Common myeloid progenitor, CD34-positive (primary cell): ENCODE measurements at regions not wholly inside any gene's neighbourhood (a gene's known extent, or its start where the extent isn't known, plus 50 kb on each side); places are given as distances from the start of the nearest gene placed in this dataset.

Source experiments
- CTCF ChIA-PET: fragments of 350-600 bp; sonication (Branson Sonifier 250); formaldehyde crosslinking; loops from one replicate; lab custom pipeline; 2021; ENCODE audit warnings: antibody characterized with exemption; lab: Charles Lee
- POLR2A ChIA-PET: fragments of 350-600 bp; sonication (Branson Sonifier 250); formaldehyde crosslinking; loops from one replicate; lab custom pipeline; 2021; ENCODE audit warnings: antibody characterized with exemption; lab: Charles Lee
- DNase-seq, 3 donors: peaks; one replicate each; pipeline versions ENCODE4 v3.0.0 to v3.0.0-alpha.2; 2013
- H3K27ac ChIP-seq, 2 experiments: 1 replicate in 1 of 2; 2 replicates in 1 of 2; pipeline ENCODE4 v1.7.0; 2013; ENCODE audit warnings: inconsistent platforms in 2 of 2, low read length in 2 of 2, mild to moderate bottlenecking in 2 of 2, low read depth in 1 of 2, moderate library complexity in 1 of 2; ENCODE audit not compliant: severe bottlenecking in 2 of 2, insufficient read depth in 1 of 2, poor library complexity in 1 of 2
- H3K27me3 ChIP-seq, 5 experiments: replicated peaks in 2 of 5; 1 replicate in 3 of 5; 2 replicates in 2 of 5; pipeline versions ENCODE4 v1.6.1 to v1.7.0; 2013; ENCODE audit warnings: low read length in 4 of 5, mild to moderate bottlenecking in 2 of 5, moderate library complexity in 2 of 5, inconsistent platforms in 1 of 5; ENCODE audit not compliant: insufficient read depth in 5 of 5, control insufficient read depth in 4 of 5
- H3K36me3 ChIP-seq, 4 experiments: 1 replicate in 2 of 4; 2 replicates in 2 of 4; pipeline versions ENCODE4 v1.6.1 to v1.7.0; 2013; ENCODE audit warnings: low read length in 3 of 4, control low read depth in 1 of 4, mild to moderate bottlenecking in 1 of 4; ENCODE audit not compliant: control insufficient read depth in 4 of 4, insufficient read depth in 4 of 4
- H3K4me1 ChIP-seq, 4 experiments: 1 replicate in 3 of 4; 2 replicates in 1 of 4; pipeline versions ENCODE4 v1.6.1 to v1.7.1; 2013; ENCODE audit warnings: low read length in 3 of 4, mild to moderate bottlenecking in 3 of 4, control low read depth in 1 of 4, inconsistent platforms in 1 of 4, moderate library complexity in 1 of 4; ENCODE audit not compliant: control insufficient read depth in 4 of 4, insufficient read depth in 4 of 4; ENCODE audit errors: control extremely low read depth in 1 of 4
- H3K4me3 ChIP-seq, 7 experiments: 1 replicate in 4 of 7; 2 replicates in 3 of 7; pipeline versions ENCODE4 v1.5.1 to v1.7.0; 2013; ENCODE audit warnings: mild to moderate bottlenecking in 7 of 7, low read length in 6 of 7, moderate library complexity in 6 of 7, inconsistent platforms in 2 of 7, low read depth in 2 of 7, control low read depth in 1 of 7; ENCODE audit not compliant: insufficient read depth in 4 of 7, control insufficient read depth in 1 of 7; ENCODE audit errors: extremely low read depth in 1 of 7
- H3K9me3 ChIP-seq, 5 experiments: 1 replicate in 4 of 5; 2 replicates in 1 of 5; pipeline versions ENCODE4 v1.6.1 to v1.7.1; 2013; ENCODE audit warnings: low read length in 4 of 5, mild to moderate bottlenecking in 2 of 5, inconsistent platforms in 1 of 5, low read depth in 1 of 5, moderate library complexity in 1 of 5; ENCODE audit not compliant: control insufficient read depth in 4 of 5, insufficient read depth in 2 of 5; ENCODE audit errors: control extremely low read depth in 1 of 5
- WGBS: methylation state at CpG from one replicate; pipeline ENCODE4 v1.1.5; 2013; ENCODE audit not compliant: insufficient coverage; 5-methylcytosine and 5-hydroxymethylcytosine counted together

DNA sequence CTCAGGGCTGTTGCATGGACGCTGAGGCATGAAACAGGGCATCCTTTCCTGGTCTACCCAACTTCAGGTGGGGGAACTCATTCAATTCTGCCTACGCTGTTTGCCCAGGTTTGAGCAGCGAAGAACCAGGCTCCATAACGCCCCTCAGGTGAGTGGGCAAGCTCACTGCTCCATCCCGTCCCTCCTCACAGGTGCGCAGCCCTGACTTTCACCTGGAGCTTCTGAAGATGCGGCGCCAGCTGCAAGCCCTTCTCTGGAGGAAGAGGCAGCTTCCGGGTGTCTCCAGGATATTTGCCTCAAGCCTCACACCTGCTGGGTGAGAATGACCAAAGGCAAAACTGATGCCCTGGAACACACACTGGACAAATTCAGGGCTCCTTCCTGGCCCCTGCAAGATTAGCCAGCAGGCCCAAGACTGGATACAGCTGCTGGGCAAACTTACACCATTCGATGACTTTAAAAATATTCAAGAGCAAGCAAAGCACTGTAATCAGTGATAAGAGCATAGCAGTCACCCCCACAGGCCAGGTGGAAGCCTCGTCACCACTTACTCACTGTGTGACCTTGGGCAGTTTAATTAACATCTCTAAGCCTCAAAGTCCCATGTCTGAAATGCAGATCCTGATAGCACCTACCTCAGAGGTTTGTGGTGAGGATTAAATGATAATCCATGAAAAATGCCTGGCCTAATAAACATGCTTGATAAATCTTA, 97.7 kb downstream of the GYPC start:
- POLR2A ChIA-PET: no interaction called here
- 96% methylated on average over 10 of the region's 11 CpGs for WGBS
- H3K4me1 ChIP-seq: peaks cover 0 to 2% (median 0%) of the 10 kb centered on the region in 4 experiments
- no peak overlapping the region for H3K27ac ChIP-seq
- no peaks in the 10 kb centered on the region for H3K36me3 ChIP-seq
- no peaks in the 10 kb centered on the region for H3K27me3 ChIP-seq
- no peak for DNase-seq
- no peak overlapping the region for H3K4me3 ChIP-seq
- CTCF ChIA-PET: no interaction called here
- H3K9me3 ChIP-seq: peaks cover 0 to 4% (median 2%) of the 10 kb centered on the region in 5 experiments

- Histone ChIP-seq H3K4me1 (peaks cover 0 to 2% (median 0%) of the 10 kb centered on the region in 4 experiments), H3K36me3 (no peaks in the 10 kb centered on the region), H3K27me3 (no peaks in the 10 kb centered on the region), H3K9me3 (peaks cover 0 to 4% (median 2%) of the 10 kb centered on the region in 5 experiments), H3K27ac (no peak overlapping the region), H3K4me3 (no peak overlapping the region)
- CTCF ChIA-PET: interaction anchor here (1.2 kb wide), 1 partner anchor 14 kb away, joined by 3 read pairs; no protein-coding TSS in a partner anchor
- 78% methylated on average over 3 of the region's 5 CpGs for WGBS
- POLR2A ChIA-PET: no interaction called here
- no peak for DNase-seq
These were observed 98.5 kb downstream of the GYPC start for GRCh38 chr2:126754240-126755004.

- peaks cover 0 to 4% (median 2%) of the 10 kb centered on the region in 5 experiments for H3K9me3 ChIP-seq
- CTCF ChIA-PET: interaction anchor here (1.2 kb wide), 1 partner anchor 13 kb away, joined by 3 read pairs; no protein-coding TSS in a partner anchor
These were observed 100.2 kb downstream of the GYPC start for GRCh38 chr2:126756125-126756524.

DNA sequence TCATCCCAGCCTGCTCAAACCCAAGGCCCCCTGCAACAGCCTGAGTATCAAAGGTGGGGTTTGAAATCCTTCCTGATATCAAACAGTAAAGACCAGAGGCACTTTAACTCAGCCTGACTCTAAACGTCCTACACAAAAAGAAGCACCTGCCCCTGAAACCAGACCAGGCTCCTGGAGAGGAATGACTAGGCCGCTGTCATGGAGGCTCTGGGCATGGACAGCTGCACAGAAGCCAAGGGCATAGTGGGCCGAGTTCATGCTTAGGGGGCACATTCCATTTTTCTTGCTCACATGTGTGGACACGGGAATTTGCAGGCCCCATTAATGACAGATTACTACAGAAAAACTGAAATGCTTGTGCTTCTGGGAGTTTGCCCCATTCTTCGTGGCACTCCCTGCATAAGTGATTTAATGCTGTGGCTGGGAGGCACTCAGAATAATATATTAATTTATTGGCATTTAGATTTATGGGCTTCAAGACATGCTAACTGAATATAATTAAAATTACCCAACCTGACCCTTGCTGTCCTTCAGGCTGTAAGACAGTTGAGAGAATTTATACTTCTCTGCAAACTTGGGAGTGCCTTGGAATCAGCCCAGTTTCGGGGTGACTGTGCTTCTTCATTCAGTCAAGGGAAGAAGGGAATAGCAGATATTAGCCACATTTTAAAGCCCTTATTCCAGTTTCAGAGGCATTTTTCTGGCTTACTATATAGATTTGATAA, 105.5 kb downstream of the GYPC start:
- CTCF ChIA-PET: no interaction called here
- POLR2A ChIA-PET: no interaction called here
- Histone ChIP-seq H3K4me1 (peaks cover 0 to 14% (median 5%) of the 10 kb centered on the region in 4 experiments), H3K9me3 (peaks cover 0 to 2% (median 0%) of the 10 kb centered on the region in 5 experiments), H3K4me3 (no peak overlapping the region), H3K27ac (no peak overlapping the region), H3K27me3 (peaks cover 0 to 5% (median 0%) of the 10 kb centered on the region in 5 experiments), H3K36me3 (no peaks in the 10 kb centered on the region)
- WGBS: 92% methylated on average over 5 of the region's 6 CpGs
- no peak for DNase-seq

More at GRCh38 chr2:126756125-126756524, 100.2 kb downstream of the GYPC start:
- H3K36me3 ChIP-seq: no peaks in the 10 kb centered on the region
- no peak for DNase-seq
- no peak overlapping the region for H3K27ac ChIP-seq
- no peak overlapping the region for H3K4me3 ChIP-seq
- peaks cover 0 to 2% (median 0%) of the 10 kb centered on the region in 4 experiments for H3K4me1 ChIP-seq
- no peaks in the 10 kb centered on the region for H3K27me3 ChIP-seq
- POLR2A ChIA-PET: no interaction called here
- 88% methylated on average over 1 of the region's 1 CpG for WGBS

DNA sequence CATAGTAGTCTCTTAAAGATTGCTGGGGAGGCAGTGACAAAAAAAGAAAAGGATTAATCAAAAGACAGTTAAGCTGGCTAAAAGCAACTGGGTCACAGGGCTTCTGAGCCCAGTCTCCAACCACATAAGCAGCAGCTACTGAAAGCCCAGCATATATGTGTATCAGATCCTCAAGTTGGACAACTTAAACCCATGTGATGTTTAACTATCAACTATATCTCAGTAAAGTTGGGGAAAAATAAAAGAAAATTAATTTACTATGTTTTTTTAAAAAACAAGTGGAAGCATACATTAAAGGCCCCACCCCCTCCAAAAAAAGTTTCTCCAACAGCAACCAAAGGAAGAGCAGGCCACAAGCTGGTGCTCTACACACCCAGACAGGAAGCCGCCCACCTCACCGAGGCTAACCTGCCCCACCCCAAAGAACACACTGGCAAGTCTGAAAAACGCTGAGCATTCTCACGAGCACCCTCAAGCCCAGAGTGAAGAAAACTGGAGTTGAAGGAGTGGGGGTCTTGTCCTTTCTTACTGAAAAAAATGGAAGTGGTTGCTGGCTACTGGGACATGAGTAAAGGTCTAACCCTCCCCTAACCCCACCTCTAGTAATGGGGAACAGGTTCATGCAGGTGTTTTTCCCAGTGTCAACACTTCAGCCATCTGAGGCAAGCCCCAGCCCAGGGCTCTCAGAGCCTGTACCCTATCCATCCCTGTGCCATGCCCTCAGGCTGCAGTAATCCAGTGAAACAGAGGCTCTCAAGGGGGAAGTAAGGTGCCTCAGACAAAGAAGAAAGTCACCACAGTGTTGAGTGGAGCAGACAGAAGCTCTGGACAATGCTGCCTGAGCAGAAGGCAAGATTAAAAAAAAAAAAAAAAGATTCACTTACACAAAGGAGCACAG, 106.3 kb downstream of the GYPC start:
- peak in 2 of 3 donors; percentile 15 to 26 for DNase-seq
- Histone ChIP-seq H3K27ac (no peak overlapping the region), H3K4me1 (peaks cover 0 to 14% (median 5%) of the 10 kb centered on the region in 4 experiments), H3K9me3 (peaks cover 0 to 2% (median 0%) of the 10 kb centered on the region in 5 experiments), H3K36me3 (no peaks in the 10 kb centered on the region), H3K4me3 (no peak overlapping the region), H3K27me3 (peaks cover 0 to 8% (median 0%) of the 10 kb centered on the region in 5 experiments)
- no CpG with 5 or more reads among the region's 4 CpGs for WGBS
- POLR2A ChIA-PET: interaction anchor here (0.7 kb wide), 1 partner anchor 466 kb away, joined by 3 read pairs; no protein-coding TSS in a partner anchor
- CTCF ChIA-PET: no interaction called here

DNA sequence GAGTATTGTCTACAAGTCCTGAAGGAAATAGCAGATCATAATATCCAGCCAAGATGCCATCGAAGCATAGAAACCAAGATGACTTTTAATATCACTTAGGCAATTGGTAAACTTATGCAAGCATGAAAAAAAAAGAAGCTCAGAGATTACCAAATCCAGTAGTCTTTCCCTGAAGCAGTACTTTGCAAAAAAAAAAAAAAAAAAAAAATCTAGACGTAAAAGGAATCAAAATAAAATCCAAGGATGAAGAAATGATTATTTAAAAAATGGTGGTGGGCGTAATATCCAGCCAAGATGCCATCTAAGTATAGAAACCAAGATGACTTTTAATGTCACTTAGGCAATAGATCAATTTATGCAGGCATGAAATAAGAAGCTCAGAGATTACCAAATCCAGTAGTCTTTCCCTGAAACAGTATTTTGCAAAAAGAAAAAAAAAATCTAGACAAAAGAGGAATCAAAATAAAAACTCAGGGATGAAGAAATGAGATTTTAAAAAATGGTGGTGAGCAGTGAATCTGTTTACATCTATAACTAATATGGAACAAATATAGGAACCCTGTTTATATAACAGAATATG, 108.8 kb downstream of the GYPC start:
- DNase-seq: no peak
- ChIA-PET POLR2A (no interaction called here), CTCF (interaction anchor here (1.2 kb wide), 1 partner anchor 14 kb away, joined by 3 read pairs; no protein-coding TSS in a partner anchor)
- Histone ChIP-seq H3K9me3 (peaks cover 0 to 2% (median 0%) of the 10 kb centered on the region in 5 experiments), H3K27me3 (peaks cover 0 to 22% (median 0%) of the 10 kb centered on the region in 5 experiments), H3K4me3 (no peak overlapping the region), H3K36me3 (no peaks in the 10 kb centered on the region), H3K27ac (no peak overlapping the region), H3K4me1 (peaks cover 0 to 14% (median 5%) of the 10 kb centered on the region in 4 experiments)
- no CpG with 5 or more reads among the region's 3 CpGs for WGBS
